GM06990 (cell line): ENCODE measurements at regions not wholly inside any gene's neighbourhood (a gene's known extent, or its start where the extent isn't known, plus 50 kb on each side); places are given as distances from the start of the nearest gene placed in this dataset.
"Not testable (repeated sequence)": the region's sequence is repeated elsewhere in the genome, so short reads cannot be mapped to it uniquely, and the experiment has no call there.

Source experiments
- DNase-seq: peaks from one replicate; pipeline ENCODE4 v3.0.0-alpha.2; 2011; ENCODE audit not compliant: insufficient read length; ENCODE audit errors: extremely low read depth
- H3K27me3 ChIP-seq: replicated peaks from 2 replicates; pipeline ENCODE4 v1.6.0; 2011; ENCODE audit warnings: low read length; ENCODE audit not compliant: control insufficient read depth, insufficient read depth
- H3K36me3 ChIP-seq: 2 replicates; pipeline ENCODE4 v1.5.1; 2011; ENCODE audit warnings: low read length; ENCODE audit not compliant: control insufficient read depth, insufficient read depth
- H3K4me3 ChIP-seq: replicated peaks from 2 replicates; pipeline ENCODE4 v1.5.1; 2011; ENCODE audit warnings: low read depth, mild to moderate bottlenecking, control low read depth, low read length

DNA sequence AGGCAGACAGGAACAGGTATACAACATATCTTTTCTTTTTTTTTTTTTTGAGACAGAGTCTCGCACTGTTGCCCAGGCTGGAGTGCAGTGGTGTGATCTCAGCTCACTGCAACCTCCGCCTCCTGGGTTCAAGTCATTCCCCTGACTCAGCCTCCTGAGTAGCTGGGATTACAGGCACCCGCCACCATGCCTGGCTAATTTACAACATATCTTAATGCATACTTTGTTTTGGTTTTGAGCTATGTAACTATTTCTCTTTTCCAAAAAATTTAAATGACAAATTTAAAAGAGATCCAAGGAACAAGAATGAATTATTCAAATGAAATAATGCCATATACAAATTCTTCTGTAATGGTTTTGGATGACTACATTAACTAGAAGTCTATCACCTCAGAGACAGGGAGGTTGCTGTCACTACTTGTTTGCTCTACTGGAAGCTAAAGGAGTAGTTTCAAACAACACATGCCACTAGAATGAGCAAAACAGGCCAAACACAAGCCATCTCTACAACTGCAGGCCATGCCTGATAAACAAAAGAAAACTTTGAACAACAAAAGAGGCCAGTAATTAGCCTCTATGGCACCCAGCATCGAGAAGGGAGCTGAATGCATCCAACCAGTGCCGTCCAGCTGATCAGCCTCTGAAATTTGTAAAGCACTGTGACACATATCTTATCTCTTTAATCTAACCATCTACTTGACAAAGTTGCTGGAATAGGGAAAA lies 133.6 kb upstream of the VOPP1 start:
- H3K36me3 ChIP-seq, H3K27me3 ChIP-seq, H3K4me3 ChIP-seq, DNase-seq: not testable (repeated sequence)

DNA sequence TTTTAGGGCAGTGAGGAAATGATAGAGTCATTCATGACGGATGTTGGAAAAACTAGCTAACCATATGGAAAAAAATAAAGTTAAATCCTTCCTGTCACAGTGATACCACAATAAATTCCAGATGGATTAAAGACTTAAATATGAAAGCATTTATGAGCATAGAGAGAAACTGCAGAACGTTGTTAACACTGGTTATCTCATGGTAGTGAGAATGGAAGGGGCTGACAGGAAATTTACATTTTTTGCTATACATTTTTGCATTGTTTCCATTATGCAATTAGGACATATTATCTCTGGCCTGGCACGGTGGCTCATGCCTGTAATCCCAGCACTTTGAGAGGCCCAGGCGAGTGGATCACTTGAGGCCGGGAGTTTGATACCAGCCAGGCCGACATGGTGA lies 130.5 kb upstream of the VOPP1 start:
- H3K36me3 ChIP-seq, H3K27me3 ChIP-seq, H3K4me3 ChIP-seq, DNase-seq: not testable (repeated sequence)

DNA sequence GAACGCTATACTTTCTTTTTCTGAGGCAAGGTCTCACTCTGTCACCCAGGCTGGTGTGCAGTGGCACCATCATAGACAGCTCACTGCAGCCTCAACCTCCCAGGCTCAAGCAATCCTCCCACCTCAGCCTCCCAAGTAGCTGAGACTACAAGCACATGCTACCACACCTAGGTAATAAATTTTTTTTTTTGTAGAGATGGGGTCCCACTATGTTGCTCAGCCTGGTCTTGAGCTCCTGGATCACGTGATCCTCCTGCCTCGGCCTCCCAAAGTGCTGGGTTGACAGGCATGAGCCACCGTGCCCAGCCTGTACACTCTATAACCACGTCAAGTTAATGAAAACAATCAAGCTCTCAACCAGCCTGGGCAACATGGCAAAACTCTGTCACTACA lies 127.1 kb upstream of the VOPP1 start:
- not testable (repeated sequence) for H3K27me3 ChIP-seq, H3K4me3 ChIP-seq, H3K36me3 ChIP-seq, DNase-seq

DNA sequence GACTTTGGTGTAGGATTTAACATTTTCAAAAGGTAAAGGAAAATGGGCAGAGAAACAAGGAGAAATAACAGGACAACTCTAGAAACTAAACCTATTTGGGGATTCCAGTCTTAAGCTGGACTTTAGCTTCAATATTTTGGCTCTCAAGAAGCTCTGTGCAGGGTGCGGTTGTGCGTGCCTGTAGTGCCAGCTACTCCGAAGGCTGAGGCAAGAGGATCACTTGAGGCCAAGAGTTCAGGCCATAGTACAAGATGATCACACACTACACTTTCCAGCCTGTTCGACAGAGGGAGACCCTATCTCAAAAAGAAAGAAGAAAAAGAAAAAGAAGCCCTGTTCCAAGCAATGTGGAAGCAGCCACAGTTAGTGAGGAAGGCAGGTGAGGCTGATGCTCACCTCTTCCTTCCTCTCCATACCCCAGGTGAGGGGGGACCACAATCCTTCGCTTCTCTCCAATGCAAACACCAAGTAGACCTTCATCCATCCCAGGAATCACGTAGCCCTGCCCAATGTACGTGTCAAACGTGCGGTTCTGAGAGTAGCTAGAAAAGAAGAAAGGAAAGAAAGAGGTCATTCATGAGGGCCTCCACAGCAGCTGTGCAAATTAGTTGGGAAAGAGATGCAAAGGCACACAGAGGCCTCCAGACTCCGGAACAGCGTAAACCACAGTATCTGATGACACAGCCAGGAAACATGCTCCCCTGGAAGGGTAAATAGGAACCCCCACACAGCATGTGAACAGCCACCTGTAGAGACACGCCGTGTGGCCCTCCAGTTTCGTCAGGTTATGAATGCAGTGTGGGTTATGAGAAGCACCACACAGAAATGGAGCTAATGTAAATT lies 126.5 kb upstream of the VOPP1 start:
- H3K27me3 ChIP-seq, H3K4me3 ChIP-seq, H3K36me3 ChIP-seq: not testable (repeated sequence)
- DNase-seq: peak; percentile 13

DNA sequence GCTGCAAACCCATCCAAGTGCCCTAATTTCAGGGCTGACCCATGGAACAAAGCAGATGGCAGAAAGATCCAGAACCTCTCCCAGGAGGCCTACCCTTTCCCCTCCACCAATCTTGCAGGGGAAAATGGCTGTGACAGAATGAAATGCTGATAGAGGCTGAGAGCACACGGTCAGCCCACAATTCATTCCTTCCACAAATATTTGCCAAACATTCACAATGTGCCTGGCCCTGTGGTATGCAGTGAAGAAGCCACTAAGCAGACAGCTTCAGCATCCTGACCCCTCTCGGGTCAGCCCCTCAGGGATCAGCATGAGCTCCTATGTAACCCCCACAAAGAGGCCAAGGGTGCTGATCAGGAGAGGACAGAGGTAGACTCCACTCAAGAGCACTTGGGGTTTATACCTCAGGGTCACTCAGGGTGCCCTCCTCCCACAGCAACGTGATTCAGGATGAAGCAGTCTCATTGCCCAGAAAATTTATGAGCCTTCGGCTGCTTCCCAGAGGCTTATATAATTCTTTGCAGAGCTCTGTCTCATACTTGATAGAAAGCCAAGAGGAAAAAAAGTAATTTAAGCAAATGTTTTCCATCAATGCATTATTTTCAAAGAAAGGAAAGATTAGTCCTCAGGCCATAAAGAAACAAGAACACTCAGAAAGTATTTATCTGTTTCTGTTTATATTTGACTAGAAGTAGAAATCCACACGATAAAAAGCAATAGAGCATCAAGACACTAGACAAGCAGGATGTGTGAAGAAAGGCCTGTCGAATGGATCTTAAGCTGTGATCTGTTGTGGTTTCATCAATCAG lies 123.8 kb upstream of the VOPP1 start:
- DNase-seq, H3K27me3 ChIP-seq, H3K4me3 ChIP-seq, H3K36me3 ChIP-seq: not testable (repeated sequence)

DNA sequence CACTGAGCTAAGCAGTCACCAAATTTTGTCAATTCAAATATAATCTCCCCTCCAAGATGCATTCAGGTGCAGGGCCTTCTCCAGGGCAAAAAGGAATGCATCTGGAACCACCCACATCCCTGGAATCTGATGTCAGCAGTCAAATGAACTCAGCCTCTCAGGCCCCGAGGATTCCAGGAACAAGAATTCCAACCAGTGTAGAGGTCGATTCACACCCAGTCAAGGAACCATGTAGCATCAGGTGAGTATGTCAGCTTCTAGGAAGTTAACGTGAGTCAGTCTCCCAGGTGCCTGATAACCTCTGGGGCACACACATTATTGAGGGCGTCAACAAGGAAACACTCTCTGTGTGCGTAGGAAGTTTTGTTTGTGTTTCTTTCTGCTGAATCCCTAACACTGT lies 122.2 kb upstream of the VOPP1 start:
- not testable (repeated sequence) for H3K36me3 ChIP-seq, DNase-seq, H3K27me3 ChIP-seq, H3K4me3 ChIP-seq

DNA sequence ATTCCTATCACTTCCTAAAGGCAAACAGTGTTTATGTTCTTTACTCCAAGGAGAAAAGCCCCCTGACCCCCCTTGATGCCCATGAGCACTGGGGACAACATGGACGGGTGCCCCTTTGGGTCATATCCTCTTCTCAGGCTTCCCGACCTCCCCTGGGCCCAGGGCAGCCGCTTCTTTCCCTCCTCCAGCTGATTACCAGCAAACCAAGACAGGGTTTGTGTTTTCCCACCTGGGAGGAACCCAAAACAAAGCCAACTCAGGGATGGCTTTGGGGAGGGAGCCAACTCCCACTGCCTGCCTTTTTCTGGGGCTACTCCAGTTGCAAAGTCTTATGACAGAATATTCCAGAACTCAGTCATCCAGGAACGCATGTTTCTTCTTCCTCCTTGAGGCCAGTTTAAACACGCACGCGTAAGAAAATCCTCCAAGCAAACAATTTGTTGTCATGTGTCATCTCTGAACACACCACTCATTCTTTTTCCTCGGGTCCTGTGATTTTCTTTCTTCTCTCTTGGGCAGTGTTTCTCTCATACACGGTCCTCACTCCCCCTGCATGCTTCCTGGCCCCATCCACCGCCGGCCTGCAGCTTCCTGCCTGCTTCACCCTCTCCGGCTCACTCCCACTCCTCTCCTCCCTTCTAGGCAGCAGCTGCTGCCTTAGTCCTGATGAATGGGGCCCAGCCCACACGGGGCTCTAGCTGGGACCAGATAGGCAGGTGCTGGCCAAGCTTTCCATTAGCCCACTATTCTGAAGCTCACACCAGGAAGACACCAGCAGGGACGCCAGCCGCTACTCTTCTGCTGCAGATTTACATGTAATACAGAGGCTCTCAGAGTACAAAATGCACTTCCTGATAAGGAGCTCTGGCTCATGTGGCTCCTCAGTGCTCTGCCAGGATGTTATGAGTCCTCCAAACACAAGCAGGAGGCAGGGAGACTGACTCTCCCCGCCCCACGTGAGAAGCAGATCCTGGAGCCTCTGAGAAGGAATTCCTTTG lies 116.7 kb upstream of the VOPP1 start:
- H3K27me3 ChIP-seq, DNase-seq, H3K4me3 ChIP-seq, H3K36me3 ChIP-seq: not testable (repeated sequence)

DNA sequence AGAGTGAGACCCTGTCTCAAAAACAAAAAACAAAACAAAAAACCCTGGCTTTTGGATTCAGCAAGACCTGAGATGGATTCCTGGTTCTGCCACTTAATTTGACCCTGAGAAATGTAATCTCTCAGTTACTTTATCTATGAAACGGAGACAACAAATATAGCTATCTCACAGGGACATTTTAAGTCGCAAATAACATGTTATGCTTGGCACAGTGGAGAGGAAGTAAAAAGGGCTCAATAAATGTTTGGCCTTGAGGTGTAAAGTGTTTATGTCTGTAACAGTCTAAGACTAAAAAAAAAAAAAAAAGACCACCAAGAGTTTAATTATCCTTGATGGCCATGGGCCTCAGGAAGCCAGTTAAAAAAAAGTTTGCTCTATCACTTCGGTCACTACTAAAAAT lies 116.0 kb upstream of the VOPP1 start:
- not testable (repeated sequence) for DNase-seq

DNA sequence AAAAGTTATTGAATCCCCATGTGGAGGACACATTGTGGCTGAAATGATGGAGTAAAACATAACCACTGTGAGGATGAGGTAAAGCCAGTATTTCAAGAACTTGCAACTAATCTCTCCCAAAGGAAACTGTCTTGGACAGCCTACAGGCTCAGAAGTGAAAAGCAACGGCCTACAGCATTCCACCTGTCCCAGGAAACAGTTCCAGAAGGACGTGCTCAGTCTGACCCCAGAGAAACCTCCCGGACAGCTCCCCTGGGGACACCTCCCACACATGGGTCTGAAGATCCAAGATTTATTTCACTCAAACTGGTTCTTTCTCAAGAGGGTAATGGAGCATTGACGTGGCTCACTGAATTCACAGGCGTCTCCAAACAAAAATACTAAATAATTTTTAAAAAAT lies 115.0 kb upstream of the VOPP1 start:
- not testable (repeated sequence) for H3K4me3 ChIP-seq, H3K36me3 ChIP-seq, DNase-seq, H3K27me3 ChIP-seq

More for the DNA sequence above, 116.0 kb upstream of the VOPP1 start:
- H3K27me3 ChIP-seq, H3K4me3 ChIP-seq, H3K36me3 ChIP-seq: not testable (repeated sequence)

DNA sequence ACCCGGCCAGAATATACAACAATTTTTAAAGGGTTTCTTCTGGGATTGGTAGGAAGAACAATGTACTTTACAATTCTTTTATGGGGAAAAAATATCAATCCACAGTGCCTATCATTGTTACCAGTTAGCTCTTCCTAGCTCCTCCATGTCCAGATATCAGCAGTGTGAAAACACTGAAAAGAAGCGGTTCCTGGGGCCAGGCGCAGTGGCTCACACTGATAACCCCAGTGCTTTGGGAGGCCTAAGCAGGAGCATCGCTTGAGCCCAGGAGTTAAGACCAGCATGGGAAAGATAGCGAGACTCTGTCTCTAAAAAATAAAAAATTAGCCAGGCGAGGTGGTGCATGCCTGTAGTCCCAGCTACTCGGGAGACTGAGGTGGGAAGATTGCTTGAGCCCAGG lies 114.5 kb upstream of the VOPP1 start:
- not testable (repeated sequence) for H3K27me3 ChIP-seq, DNase-seq, H3K36me3 ChIP-seq, H3K4me3 ChIP-seq

DNA sequence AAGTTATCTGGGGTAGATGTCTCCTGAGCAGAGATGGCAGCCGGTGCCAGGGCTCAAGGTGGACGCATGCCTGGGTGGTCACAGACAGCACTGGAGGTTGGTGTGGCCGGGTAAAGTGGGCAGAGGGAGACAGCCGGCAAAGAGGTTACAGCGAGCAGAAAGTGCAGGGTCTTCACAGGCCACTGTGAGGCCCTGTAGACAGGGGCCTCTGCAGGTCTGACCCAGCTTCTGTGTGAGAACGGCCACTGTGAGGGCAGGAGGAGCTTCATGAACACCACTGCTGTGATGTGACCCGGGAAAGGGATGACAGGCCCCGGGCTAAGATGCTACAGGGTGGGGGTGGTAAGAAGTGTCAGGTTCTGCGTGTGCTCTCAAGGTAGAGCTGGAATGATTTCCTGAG lies 111.2 kb upstream of the VOPP1 start:
- DNase-seq, H3K27me3 ChIP-seq, H3K36me3 ChIP-seq: not testable (repeated sequence)

DNA sequence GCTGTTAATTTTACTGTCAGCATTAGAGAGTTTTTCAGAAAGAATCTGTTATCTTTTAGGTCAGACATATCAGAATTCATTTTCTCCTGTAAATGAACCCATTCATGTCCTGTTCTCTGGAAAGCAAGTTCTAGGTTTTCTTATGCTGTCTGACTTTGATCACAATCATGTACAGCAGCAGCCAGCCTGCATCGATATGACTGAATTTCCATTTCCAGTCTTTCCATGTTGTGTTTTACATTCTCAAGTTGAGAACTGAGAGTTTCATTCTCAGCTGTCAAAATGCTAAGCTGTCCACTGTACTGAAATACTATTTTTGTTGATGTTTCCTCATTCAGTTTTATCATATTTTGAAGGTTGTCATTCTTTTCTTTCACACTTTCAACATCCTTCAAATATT lies 103.3 kb upstream of the VOPP1 start:
- not testable (repeated sequence) for DNase-seq, H3K27me3 ChIP-seq, H3K4me3 ChIP-seq, H3K36me3 ChIP-seq

More for the DNA sequence above, 111.2 kb upstream of the VOPP1 start:
- not testable (repeated sequence) for H3K4me3 ChIP-seq

DNA sequence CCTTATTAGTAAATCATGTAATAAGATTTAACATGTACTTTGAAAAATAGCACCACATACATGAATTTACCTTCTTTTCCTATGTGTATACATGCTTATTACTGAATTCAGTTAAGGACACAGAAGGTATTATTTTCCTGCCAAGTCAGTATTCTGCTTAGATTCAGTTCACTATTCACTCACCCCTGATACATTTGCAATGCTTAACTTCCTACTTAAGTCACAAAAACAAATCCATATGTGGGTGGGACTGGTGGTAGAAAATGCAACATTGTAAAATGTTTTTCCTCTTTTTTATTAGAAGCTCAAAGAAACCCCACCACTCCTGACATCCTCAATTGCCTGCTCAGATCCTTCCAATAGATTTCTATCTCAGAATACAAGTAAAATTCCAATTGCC lies 101.2 kb upstream of the VOPP1 start:
- not testable (repeated sequence) for H3K4me3 ChIP-seq, H3K36me3 ChIP-seq, DNase-seq, H3K27me3 ChIP-seq
